Subcutaneous abdominal adipose tissue (tissue), 5 donors: ENCODE measurements at regions not wholly inside any gene's neighbourhood (a gene's known extent, or its start where the extent isn't known, plus 50 kb on each side); places are given as distances from the start of the nearest gene placed in this dataset.

Experiments
- H3K27ac ChIP-seq: one replicate; pipeline ENCODE4 v1.7.0; 2013; ENCODE audit warnings: low read depth, mild to moderate bottlenecking, inconsistent platforms, low read length, moderate library complexity
- H3K27me3 ChIP-seq, 5 donors: one replicate each; pipeline ENCODE4 v1.7.0; 2013; ENCODE audit warnings: low read length in 5 of 5, inconsistent platforms in 1 of 5; ENCODE audit not compliant: control insufficient read depth in 5 of 5, insufficient read depth in 4 of 5
- H3K36me3 ChIP-seq, 5 donors: one replicate each; pipeline ENCODE4 v1.7.0; 2013; ENCODE audit warnings: low read length in 5 of 5; ENCODE audit not compliant: control insufficient read depth in 5 of 5, insufficient read depth in 5 of 5
- H3K4me1 ChIP-seq, 5 donors: one replicate each; pipeline ENCODE4 v1.7.0; 2013; ENCODE audit warnings: low read length in 5 of 5, mild to moderate bottlenecking in 3 of 5, moderate library complexity in 1 of 5; ENCODE audit not compliant: control insufficient read depth in 5 of 5, insufficient read depth in 5 of 5
- H3K4me3 ChIP-seq, 5 donors: one replicate each; pipeline ENCODE4 v1.7.0; 2013; ENCODE audit warnings: low read length in 5 of 5, low read depth in 1 of 5
- H3K9ac ChIP-seq, 5 donors: one replicate each; pipeline ENCODE4 v1.7.0; 2013; ENCODE audit warnings: low read length in 5 of 5, mild to moderate bottlenecking in 4 of 5, moderate library complexity in 3 of 5
- H3K9me3 ChIP-seq, 5 donors: one replicate each; pipeline ENCODE4 v1.7.0; 2013; ENCODE audit warnings: low read length in 5 of 5; ENCODE audit not compliant: control insufficient read depth in 5 of 5
- donor health status: healthy.
- donor health status: healthy.
- donor health status: healthy.
- donor health status: healthy.
- donor health status: healthy.

DNA sequence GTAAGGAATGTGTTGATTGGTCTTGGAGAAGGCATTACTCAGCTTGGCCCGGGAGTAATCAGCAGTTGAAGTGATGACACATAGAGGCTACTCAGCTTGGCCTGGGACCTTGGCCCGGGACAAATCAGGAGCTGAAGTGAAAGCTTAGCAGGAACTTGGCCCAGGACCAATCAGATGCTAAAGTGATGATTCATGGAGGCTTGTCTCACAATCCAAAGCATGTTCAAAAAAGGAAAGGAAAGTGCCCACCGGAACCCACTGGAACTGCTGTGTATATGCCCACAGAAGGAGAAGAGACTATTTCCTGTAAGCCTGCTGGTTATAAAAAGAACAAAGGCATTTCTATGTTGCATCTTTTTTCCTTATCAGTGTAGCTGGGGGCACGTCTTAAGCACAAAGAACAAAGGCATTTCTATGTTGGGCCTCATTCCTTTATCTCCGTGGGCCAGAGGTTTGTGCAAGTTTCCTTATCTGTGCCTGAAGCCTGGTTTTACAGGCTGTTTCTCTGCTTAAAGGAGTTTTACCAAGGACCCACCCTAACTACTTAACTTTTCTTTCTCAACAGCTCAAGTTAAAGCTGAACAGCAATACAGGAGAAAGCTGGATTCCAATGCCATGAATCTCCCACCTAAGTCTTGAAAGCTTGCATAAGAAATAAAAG, 1176.7 kb downstream of the NLGN4X start:
- Histone ChIP-seq H3K9ac (no peak overlapping the region), H3K4me1 (no peaks in the 10 kb centered on the region), H3K4me3 (no peak overlapping the region), H3K27ac (no peak overlapping the region), H3K9me3 (peaks cover 0 to 3% (median 0%) of the 10 kb centered on the region in 5 donors), H3K27me3 (no peaks in the 10 kb centered on the region), H3K36me3 (no peaks in the 10 kb centered on the region)

DNA sequence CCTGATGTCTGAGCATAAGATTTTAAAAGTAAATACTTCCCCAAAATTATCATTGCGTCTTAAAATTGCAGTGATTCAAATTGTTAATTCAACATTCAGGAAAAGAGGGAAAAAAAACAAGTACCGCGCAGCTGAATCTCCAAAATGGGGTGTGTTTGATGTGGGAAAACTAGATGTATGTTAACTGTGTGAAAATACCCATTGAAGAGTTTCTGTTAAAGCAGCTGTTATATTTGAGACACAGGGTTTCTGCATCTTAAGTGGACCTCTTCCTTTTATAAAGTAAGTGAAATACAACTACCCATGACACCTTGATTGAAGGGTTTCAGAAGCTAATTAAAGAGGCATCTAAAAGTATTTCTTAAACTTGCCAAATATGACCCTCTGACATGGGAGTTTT, 1186.1 kb downstream of the NLGN4X start:
- Histone ChIP-seq H3K27ac (no peak overlapping the region), H3K27me3 (no peaks in the 10 kb centered on the region), H3K9me3 (peaks cover 0 to 3% (median 0%) of the 10 kb centered on the region in 5 donors), H3K4me1 (no peaks in the 10 kb centered on the region), H3K36me3 (no peaks in the 10 kb centered on the region), H3K9ac (no peak overlapping the region), H3K4me3 (no peak overlapping the region)

DNA sequence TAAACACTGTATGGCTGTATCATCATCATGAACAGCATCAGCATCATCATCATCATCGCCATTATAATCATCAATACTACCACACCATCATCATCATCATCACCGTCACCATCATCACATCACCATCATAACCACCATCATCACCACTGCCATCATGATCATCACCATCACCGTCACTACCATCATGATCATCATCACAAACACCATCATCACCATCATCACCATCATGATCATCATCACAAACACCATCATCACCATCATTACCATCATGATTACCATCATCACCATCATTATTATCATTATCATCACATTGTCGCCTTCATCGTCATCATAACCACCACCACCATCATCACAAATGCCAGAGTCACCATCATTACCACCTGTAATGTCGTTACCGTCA, 1196.9 kb downstream of the NLGN4X start:
- H3K36me3 ChIP-seq, result no peaks in the 10 kb centered on the region
- no peaks in the 10 kb centered on the region for H3K9me3 ChIP-seq
- no peaks in the 10 kb centered on the region for H3K27me3 ChIP-seq
- H3K4me1 ChIP-seq, result no peaks in the 10 kb centered on the region
- no peak overlapping the region for H3K4me3 ChIP-seq
- H3K9ac ChIP-seq, result no peak overlapping the region
- H3K27ac ChIP-seq, result no peak overlapping the region

DNA sequence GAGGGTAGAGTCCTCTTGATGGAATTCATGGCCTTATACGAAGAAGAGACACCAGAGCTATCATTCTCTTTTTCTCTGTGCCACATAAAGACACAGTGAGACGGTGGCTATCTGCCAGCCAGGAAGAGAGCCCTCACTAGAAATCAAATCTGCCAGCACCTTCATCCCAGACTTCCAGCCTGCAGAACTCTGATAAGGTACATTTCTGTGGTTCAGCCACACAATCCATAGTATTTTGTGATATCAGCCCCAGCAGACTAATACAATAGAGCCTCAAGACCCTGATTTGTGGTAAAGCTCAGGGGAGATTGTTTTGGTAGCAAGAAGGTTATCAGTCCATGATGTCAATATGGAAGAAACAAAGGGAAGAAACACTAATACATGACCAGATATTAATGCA, 1213.2 kb downstream of the NLGN4X start:
- Histone ChIP-seq H3K9ac (no peak overlapping the region), H3K27me3 (no peaks in the 10 kb centered on the region), H3K4me1 (no peaks in the 10 kb centered on the region), H3K9me3 (peaks cover 0 to 3% (median 0%) of the 10 kb centered on the region in 5 donors), H3K36me3 (no peaks in the 10 kb centered on the region), H3K4me3 (no peak overlapping the region), H3K27ac (no peak overlapping the region)

DNA sequence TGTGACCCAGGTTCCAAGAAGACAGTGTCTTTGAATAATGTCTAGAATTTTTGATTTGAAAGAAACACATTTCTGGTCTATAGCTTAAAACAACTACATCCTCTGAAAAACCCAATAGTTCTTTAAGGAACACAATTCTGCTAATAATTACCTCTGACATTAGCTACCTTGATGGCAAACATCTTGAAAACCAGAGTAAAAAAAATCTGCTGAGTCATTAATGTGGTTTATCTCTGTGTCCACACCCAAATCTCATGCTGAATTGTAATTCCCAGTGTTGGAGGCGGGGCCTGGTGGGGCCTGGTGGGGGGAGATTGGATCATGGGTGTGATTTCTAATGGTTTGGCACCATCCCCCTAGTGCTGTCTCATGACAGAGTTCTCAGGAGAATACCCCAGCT, 1233.8 kb downstream of the NLGN4X start:
- Histone ChIP-seq H3K27me3 (no peaks in the 10 kb centered on the region), H3K36me3 (no peaks in the 10 kb centered on the region), H3K4me3 (no peak overlapping the region), H3K9ac (no peak overlapping the region), H3K9me3 (peaks cover 0 to 4% (median 0%) of the 10 kb centered on the region in 5 donors), H3K4me1 (no peaks in the 10 kb centered on the region), H3K27ac (no peak overlapping the region)

DNA sequence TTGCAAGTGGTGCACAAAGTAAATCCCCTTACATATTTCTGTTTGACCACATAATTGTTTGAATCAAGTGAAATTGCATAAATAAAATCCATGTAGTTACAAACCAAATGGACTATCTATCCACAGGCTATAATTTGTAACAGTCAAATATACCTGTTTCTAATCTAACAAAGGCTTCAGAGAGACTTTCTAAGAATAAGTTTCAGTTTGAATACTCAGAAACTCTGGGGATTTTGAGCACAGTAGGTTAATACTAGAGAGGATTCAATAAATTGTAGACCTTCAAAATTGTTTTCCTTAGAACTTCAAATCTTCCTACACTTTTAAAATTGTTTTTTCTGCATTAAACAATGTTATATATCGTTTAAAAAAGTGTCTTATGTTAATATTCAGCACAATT, 1250.1 kb downstream of the NLGN4X start:
- Histone ChIP-seq H3K4me1 (no peaks in the 10 kb centered on the region), H3K27me3 (no peaks in the 10 kb centered on the region), H3K9me3 (peaks cover 0 to 6% (median 0%) of the 10 kb centered on the region in 5 donors), H3K36me3 (no peaks in the 10 kb centered on the region), H3K27ac (no peak overlapping the region), H3K9ac (no peak overlapping the region), H3K4me3 (no peak overlapping the region)

DNA sequence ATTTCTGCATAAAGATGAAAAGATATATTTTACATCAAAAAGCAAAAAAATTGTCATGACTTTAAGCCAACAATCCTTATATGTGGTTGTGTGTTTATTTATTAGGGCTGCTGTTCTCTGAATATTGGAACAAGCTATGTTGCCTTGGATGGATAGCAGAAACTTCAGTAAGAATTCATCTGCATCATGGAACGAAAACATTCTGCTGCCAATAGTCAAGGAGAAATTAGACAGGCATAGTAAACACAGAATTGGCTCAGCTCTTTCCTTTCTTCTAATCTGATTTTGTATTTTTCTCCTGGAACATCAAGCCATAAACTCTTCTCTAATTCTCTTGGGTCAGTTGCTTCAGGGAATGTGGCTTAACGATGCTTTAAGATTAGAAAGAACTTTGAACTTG, 1257.0 kb downstream of the NLGN4X start:
- no peaks in the 10 kb centered on the region for H3K4me1 ChIP-seq
- no peak overlapping the region for H3K4me3 ChIP-seq
- H3K9me3 ChIP-seq, result peaks cover 0 to 17% (median 9%) of the 10 kb centered on the region in 5 donors
- no peak overlapping the region for H3K9ac ChIP-seq
- no peaks in the 10 kb centered on the region for H3K36me3 ChIP-seq
- no peaks in the 10 kb centered on the region for H3K27me3 ChIP-seq
- H3K27ac ChIP-seq, result no peak overlapping the region

DNA sequence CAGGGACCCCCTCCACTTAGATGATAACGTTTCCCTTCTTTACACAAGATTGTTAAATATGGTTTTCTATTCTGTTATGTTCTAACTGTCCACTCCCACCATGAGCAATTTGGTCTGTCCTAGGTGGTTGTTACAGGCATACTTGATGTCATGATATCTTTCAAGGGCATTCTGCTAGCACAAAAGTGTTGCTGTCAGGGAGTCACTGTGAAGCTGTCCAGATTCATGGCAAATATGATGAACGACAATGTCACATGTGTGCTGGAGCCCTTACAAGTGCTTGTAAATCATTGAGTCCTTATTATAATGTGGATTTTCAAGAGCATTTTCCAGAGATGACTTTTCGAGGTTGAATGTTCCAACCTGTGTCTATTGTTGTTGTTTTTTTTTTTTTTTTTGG, 1250.7 kb upstream of the PRKX start:
- no peaks in the 10 kb centered on the region for H3K27me3 ChIP-seq
- no peak overlapping the region for H3K4me3 ChIP-seq
- no peak overlapping the region for H3K27ac ChIP-seq

DNA sequence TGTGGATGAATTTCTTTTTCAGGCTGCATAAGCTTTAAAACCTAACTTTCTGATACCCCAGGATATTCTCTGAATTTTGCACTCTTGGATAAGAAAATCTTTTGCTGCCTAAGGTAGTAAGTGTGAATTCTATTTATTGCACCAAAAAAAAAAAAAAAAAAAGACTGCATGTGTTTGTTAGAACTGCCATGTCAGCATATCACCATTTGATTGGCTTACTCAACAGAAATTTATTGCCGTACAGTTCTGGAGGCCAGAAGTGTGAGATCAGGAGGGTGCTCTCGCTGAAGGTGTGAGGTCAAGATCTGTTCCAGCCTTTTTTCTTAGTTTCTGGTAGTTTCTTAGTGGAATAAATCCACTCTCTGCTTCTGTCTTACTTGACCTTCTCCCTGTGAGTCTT, 1250.0 kb upstream of the PRKX start:
- H3K27ac ChIP-seq, result no peak overlapping the region
- no peak overlapping the region for H3K4me3 ChIP-seq
- H3K9ac ChIP-seq, result no peak overlapping the region
- H3K36me3 ChIP-seq, result no peaks in the 10 kb centered on the region
- no peaks in the 10 kb centered on the region for H3K27me3 ChIP-seq
- no peaks in the 10 kb centered on the region for H3K4me1 ChIP-seq
- H3K9me3 ChIP-seq, result peaks cover 0 to 10% (median 7%) of the 10 kb centered on the region in 5 donors

More for the DNA sequence above, 1250.7 kb upstream of the PRKX start:
- Histone ChIP-seq H3K9ac (no peak overlapping the region), H3K36me3 (no peaks in the 10 kb centered on the region), H3K4me1 (no peaks in the 10 kb centered on the region), H3K9me3 (peaks cover 0 to 10% (median 8%) of the 10 kb centered on the region in 5 donors)

DNA sequence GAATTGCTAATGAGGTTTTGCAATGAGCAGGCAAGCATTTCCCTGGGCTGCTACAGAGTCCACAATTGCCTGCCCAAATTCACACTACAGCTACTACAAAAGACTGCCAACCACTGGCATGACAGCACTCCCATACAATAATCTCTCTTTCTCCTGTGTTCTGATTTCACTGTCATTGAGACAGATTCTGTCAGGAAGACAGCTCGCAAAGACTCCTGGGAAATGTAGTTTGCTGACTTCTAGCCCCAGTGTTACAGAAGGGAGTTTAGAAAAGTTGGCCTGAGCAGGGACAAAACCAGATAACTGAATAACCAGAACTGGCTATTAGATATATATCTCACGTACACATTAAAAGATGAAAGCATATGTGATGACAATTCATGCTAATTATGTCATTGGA, 1231.3 kb upstream of the PRKX start:
- no peak overlapping the region for H3K9ac ChIP-seq
- H3K27ac ChIP-seq, result no peak overlapping the region
- no peaks in the 10 kb centered on the region for H3K36me3 ChIP-seq
- no peaks in the 10 kb centered on the region for H3K4me1 ChIP-seq
- peaks cover 0 to 2% (median 0%) of the 10 kb centered on the region in 5 donors for H3K9me3 ChIP-seq
- H3K27me3 ChIP-seq, result no peaks in the 10 kb centered on the region
- no peak overlapping the region for H3K4me3 ChIP-seq
